Uterus (tissue), 3 donors: ENCODE measurements at regions not wholly inside any gene's neighbourhood (a gene's known extent, or its start where the extent isn't known, plus 50 kb on each side); places are given as distances from the start of the nearest gene placed in this dataset.

Experiments used
- DNase-seq, 2 donors: peaks; one replicate each; pipeline ENCODE4 v3.0.0-alpha.2; 2019 to 2020
- H3K27ac ChIP-seq, 2 donors: fragments of 200-600 bp; sonication (generic); 1 replicate in 1 of 2; 2 replicates in 1 of 2; pipeline ENCODE4 v1.5.1; 2016 to 2018
- H3K27me3 ChIP-seq, 2 donors: fragments of 200-600 bp; sonication (generic); one replicate each; pipeline ENCODE4 v1.5.1; 2018 to 2019; ENCODE audit warnings: control low read depth in 1 of 2
- H3K36me3 ChIP-seq, 2 donors: fragments of 200-600 bp; sonication (generic); one replicate each; pipeline ENCODE4 v1.5.1; 2019; ENCODE audit warnings: control low read depth in 1 of 2
- H3K4me1 ChIP-seq, 2 donors: fragments of 200-600 bp; sonication (generic); one replicate each; pipeline ENCODE4 v1.5.1; 2018 to 2019; ENCODE audit warnings: control low read depth in 1 of 2
- H3K4me3 ChIP-seq, 2 donors: fragments of 200-600 bp; sonication (generic); 1 replicate in 1 of 2; 2 replicates in 1 of 2; pipeline ENCODE4 v1.5.1; 2018 to 2019; ENCODE audit warnings: mild to moderate bottlenecking in 1 of 2
- H3K9me3 ChIP-seq, 2 donors: fragments of 200-600 bp; sonication (generic); one replicate each; pipeline ENCODE4 v1.5.1; 2019; ENCODE audit warnings: control low read depth in 1 of 2
- POLR2A ChIP-seq, 2 donors: fragments of 450-650 bp; IDR thresholded peaks; one replicate each; pipeline ENCODE4 v1.6.1; 2016; ENCODE audit warnings: antibody characterized with exemption in 2 of 2, mild to moderate bottlenecking in 1 of 2, moderate library complexity in 1 of 2
- intact Hi-C: fragments of 100-400 bp; cut with DNase I; formaldehyde crosslinking; loops from one replicate; pipeline ENCODE4 v1.15.1; 2023; ENCODE audit warnings: low total_unique reads
- TF ChIP-seq, protein P1 (sequence below), 4 experiments: fragments of 200-600 bp in 2 of 4; fragments of 450-650 bp in 2 of 4; sonication (generic) in 2 of 4; IDR thresholded peaks; one replicate each; pipeline ENCODE4 v1.5.1; 2016 to 2019; ENCODE audit warnings: antibody characterized with exemption in 4 of 4, mild to moderate bottlenecking in 2 of 4, moderate library complexity in 1 of 4
- donor health status: DM: yes; HTN: yes; CAD: no.

DNA sequence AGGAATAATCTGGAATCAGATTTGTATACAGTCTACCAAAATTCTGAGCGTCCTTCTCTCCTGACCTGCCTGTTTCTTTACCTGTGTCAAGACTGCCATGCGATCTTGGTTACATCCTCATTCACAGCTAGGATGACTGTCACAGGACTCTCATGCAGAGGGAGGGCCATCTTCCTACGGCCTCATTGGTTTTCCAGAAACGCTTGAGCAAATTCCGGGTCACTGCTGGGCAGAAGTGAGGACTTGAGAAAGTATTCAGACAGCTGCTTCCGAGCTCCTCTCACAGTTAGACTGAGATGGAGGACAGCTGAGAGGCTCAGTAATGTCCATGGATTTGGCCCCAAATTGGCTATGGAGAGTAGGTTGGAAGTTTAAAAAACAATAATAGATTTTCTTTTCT is 94.2 kb downstream of the TFAP2C start:
- Histone ChIP-seq H3K4me1 (no peaks in the 10 kb centered on the region), H3K9me3 (no peaks in the 10 kb centered on the region), H3K4me3 (no peak overlapping the region), H3K36me3 (no peaks in the 10 kb centered on the region), H3K27ac (no peak overlapping the region), H3K27me3 (no peaks in the 10 kb centered on the region)
- intact Hi-C loops, result no loop called here
- TF ChIP-seq, protein P1, sequence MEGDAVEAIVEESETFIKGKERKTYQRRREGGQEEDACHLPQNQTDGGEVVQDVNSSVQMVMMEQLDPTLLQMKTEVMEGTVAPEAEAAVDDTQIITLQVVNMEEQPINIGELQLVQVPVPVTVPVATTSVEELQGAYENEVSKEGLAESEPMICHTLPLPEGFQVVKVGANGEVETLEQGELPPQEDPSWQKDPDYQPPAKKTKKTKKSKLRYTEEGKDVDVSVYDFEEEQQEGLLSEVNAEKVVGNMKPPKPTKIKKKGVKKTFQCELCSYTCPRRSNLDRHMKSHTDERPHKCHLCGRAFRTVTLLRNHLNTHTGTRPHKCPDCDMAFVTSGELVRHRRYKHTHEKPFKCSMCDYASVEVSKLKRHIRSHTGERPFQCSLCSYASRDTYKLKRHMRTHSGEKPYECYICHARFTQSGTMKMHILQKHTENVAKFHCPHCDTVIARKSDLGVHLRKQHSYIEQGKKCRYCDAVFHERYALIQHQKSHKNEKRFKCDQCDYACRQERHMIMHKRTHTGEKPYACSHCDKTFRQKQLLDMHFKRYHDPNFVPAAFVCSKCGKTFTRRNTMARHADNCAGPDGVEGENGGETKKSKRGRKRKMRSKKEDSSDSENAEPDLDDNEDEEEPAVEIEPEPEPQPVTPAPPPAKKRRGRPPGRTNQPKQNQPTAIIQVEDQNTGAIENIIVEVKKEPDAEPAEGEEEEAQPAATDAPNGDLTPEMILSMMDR (IDR thresholded peaks at IDR 0.05), result no peak
- no peak for TF ChIP-seq POLR2A (IDR thresholded peaks at IDR 0.05)
- DNase-seq, result no peak

DNA sequence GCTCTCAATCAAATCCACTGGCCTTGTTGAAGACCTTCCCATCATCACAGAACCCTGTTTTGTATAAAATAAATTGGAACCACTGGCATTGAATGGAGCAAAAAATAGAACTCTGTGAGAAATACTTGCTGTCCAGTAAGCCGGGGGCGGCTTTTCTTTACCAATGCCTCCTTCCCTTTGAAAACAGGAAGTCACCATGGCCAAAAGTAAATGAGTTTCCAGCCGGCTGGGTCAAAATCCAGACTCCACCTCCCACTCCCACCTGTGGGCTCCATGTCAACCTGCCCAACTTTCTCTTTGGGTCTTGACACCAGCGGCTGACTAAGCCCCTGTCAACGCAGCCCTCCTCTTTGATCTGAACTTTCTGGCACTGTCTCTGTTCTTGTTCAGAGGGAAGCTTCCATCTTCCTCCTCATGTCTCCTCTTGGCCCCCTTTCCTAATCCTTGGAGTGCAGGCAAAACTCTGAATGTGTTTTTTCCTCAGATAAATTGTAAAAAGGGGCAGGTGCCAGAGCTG is 95.2 kb downstream of the TFAP2C start:
- DNase-seq, result peak; percentile 20 to 35
- Histone ChIP-seq H3K4me3 (no peak overlapping the region), H3K36me3 (no peaks in the 10 kb centered on the region), H3K27me3 (no peaks in the 10 kb centered on the region), H3K4me1 (no peaks in the 10 kb centered on the region), H3K9me3 (no peaks in the 10 kb centered on the region), H3K27ac (no peak overlapping the region)
- TF ChIP-seq POLR2A (IDR thresholded peaks at IDR 0.05), result no peak
- TF ChIP-seq, protein P1 (IDR thresholded peaks at IDR 0.05), result no peak
- intact Hi-C loops, result no loop called here

DNA sequence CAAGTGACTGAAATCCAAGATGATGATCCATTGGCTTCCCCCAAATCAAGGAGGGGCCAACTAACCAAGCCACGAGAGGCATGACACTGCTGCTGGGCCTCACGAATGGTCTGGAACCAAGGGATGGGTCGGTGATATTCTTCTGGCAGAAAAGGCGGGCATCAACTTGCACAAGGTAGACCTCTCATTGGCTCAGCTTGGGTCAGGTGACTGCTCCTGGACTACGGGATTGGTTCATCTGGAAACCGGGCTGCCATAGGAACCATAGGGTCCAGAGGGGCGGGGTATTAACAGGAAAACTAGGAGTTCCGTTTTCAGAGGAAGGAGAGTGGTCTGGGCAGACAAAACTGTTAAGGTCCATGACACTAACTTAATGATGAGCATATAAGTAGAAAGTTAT is 100.9 kb downstream of the TFAP2C start:
- TF ChIP-seq, protein P1 (IDR thresholded peaks at IDR 0.05), result no peak
- TF ChIP-seq POLR2A (IDR thresholded peaks at IDR 0.05), result no peak
- Histone ChIP-seq H3K9me3 (no peaks in the 10 kb centered on the region), H3K4me1 (no peaks in the 10 kb centered on the region), H3K27me3 (no peaks in the 10 kb centered on the region), H3K36me3 (no peaks in the 10 kb centered on the region), H3K4me3 (no peak overlapping the region), H3K27ac (no peak overlapping the region)
- DNase-seq, result no peak
- intact Hi-C loops, result no loop called here

DNA sequence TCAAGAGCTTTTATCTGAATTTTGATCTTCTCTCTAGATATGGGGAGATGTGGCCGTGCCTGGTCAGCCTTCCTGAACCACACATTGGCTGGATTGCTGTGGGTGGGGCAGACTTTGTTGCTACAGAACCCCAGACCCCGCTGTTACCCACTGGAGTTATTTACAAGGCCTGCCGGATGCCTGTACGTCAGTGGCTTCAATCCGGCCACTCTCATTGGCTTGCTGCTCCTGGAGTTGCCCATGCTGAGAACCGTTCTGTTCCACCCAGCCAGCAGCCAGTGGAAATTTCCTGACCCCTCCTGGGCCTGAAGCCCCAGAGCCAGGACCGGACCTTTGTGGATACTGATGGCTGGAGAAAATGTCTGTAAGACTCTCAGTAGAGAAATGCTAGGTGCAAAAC is 101.9 kb downstream of the TFAP2C start:
- no peak overlapping the region for H3K4me3 ChIP-seq
- no peaks in the 10 kb centered on the region for H3K4me1 ChIP-seq
- no peak for DNase-seq
- intact Hi-C loops, result no loop called here
- no peaks in the 10 kb centered on the region for H3K27me3 ChIP-seq
- TF ChIP-seq POLR2A (IDR thresholded peaks at IDR 0.05), result no peak
- TF ChIP-seq, protein P1 (IDR thresholded peaks at IDR 0.05), result no peak
- no peaks in the 10 kb centered on the region for H3K36me3 ChIP-seq
- H3K27ac ChIP-seq, result no peak overlapping the region
- H3K9me3 ChIP-seq, result no peaks in the 10 kb centered on the region

DNA sequence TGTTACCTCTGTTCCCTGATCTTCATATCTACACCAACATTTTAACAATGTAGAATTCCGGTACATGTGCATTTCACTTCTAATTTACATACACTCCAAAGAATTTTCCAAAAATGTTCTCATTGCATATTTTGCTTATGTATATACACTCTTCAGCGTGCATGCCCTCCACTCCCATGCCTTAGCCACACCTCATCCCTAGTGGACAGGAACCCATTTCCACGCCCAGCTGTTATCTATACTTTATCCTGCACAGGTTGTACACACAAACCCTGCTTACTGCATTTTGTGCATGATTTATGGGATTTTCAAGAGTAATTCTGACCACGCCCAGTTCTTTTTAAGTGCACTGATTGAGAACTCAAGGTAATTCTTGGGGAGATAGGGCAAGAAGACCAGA is 102.4 kb downstream of the TFAP2C start:
- H3K27ac ChIP-seq, result no peak overlapping the region
- intact Hi-C loops, result no loop called here
- TF ChIP-seq, protein P1 (IDR thresholded peaks at IDR 0.05), result no peak
- no peak for TF ChIP-seq POLR2A (IDR thresholded peaks at IDR 0.05)

More for the DNA sequence above, 102.4 kb downstream of the TFAP2C start:
- H3K27me3 ChIP-seq, result no peaks in the 10 kb centered on the region
- H3K36me3 ChIP-seq, result no peaks in the 10 kb centered on the region
- no peaks in the 10 kb centered on the region for H3K4me1 ChIP-seq
- DNase-seq, result no peak
- H3K9me3 ChIP-seq, result no peaks in the 10 kb centered on the region
- no peak overlapping the region for H3K4me3 ChIP-seq
